Karpas-422 (cell line): ENCODE measurements at regions not wholly inside any gene's neighbourhood (a gene's known extent, or its start where the extent isn't known, plus 50 kb on each side); places are given as distances from the start of the nearest gene placed in this dataset.

Experiments
- DNase-seq: peaks from one replicate; pipeline ENCODE4 v3.0.0-alpha.2; 2015
- H2AFZ ChIP-seq: fragments of 200-600 bp; sonication (generic); 2 replicates; pipeline ENCODE4 v1.6.1; 2014; ENCODE audit warnings: antibody characterized with exemption, low read length, mixed read lengths
- H3K27ac ChIP-seq: fragments of 200-600 bp; sonication (generic); 2 replicates; pipeline ENCODE4 v1.5.1; 2014; ENCODE audit warnings: mild to moderate bottlenecking, low read length, moderate library complexity
- H3K27me3 ChIP-seq: fragments of 200-600 bp; sonication (generic); 2 replicates; pipeline ENCODE4 v1.6.1; 2014; ENCODE audit warnings: low read length, mixed read lengths
- H3K36me3 ChIP-seq: fragments of 200-600 bp; sonication (generic); 2 replicates; pipeline ENCODE4 v1.6.1; 2014; ENCODE audit warnings: low read length, mixed read lengths; ENCODE audit not compliant: insufficient read depth
- H3K4me1 ChIP-seq: fragments of 200-600 bp; sonication (generic); 2 replicates; pipeline ENCODE4 v1.6.1; 2014; ENCODE audit warnings: mild to moderate bottlenecking, low read length, mixed read lengths
- H3K4me2 ChIP-seq: fragments of 200-600 bp; sonication (generic); 2 replicates; pipeline ENCODE4 v1.6.1; 2014; ENCODE audit warnings: low read length, low read depth, mild to moderate bottlenecking; ENCODE audit not compliant: poor library complexity, severe bottlenecking
- H3K4me3 ChIP-seq: fragments of 200-600 bp; sonication (generic); 2 replicates; pipeline ENCODE4 v1.5.1; 2014; ENCODE audit warnings: mild to moderate bottlenecking, antibody characterized with exemption, low read length, mixed read lengths
- H3K79me2 ChIP-seq: fragments of 200-600 bp; sonication (generic); 2 replicates; pipeline ENCODE4 v1.6.1; 2014; ENCODE audit warnings: mild to moderate bottlenecking, low read length, mixed read lengths
- H3K9ac ChIP-seq: fragments of 200-600 bp; sonication (generic); 2 replicates; pipeline ENCODE4 v1.6.0; 2014; ENCODE audit warnings: low read length
- H3K9me2 ChIP-seq: fragments of 200-600 bp; sonication (generic), shearing (Covaris generic); replicated peaks from 2 replicates; pipeline ENCODE4 v1.6.0; 2014; ENCODE audit warnings: mild to moderate bottlenecking, low read length, moderate library complexity; ENCODE audit not compliant: insufficient read depth
- H3K9me3 ChIP-seq: fragments of 300-700, 200-600 bp; sonication (generic); 2 replicates; pipeline ENCODE4 v1.6.1; 2014; ENCODE audit warnings: low read length, mixed read lengths
- H4K20me1 ChIP-seq: fragments of 200-600 bp; sonication (generic); 2 replicates; pipeline ENCODE4 v1.6.1; 2014; ENCODE audit warnings: mild to moderate bottlenecking, antibody characterized with exemption, low read length, low read depth; ENCODE audit not compliant: insufficient read depth

DNA sequence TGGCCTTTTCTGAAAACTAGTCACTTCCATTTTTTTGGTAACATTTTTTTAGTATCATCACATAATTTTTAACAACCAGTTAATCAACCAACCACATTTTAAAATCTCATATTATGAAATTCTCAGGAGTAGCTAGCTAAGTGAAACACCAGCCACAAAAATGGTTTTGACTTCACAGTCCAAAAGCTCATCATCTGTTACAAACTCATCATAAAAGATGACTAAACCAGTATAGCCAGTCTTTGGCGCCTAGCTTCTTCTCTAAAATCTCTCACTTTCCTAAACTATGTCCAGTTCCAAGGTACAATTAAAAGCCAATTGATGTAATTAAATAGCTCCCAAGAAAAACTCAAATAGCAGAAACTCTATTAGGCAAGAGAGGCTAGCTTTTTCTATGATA is 88.2 kb upstream of the ZNF385D start:
- H3K9ac ChIP-seq = no peak overlapping the region
- no peak overlapping the region for H3K4me2 ChIP-seq
- no peaks in the 10 kb centered on the region for H3K9me3 ChIP-seq
- no peaks in the 10 kb centered on the region for H3K4me1 ChIP-seq
- H3K36me3 ChIP-seq = no peaks in the 10 kb centered on the region
- H3K27ac ChIP-seq = no peak overlapping the region
- H2AFZ ChIP-seq = no peak overlapping the region
- H3K79me2 ChIP-seq = no peaks in the 10 kb centered on the region
- no peaks in the 10 kb centered on the region for H4K20me1 ChIP-seq
- no peaks in the 10 kb centered on the region for H3K9me2 ChIP-seq
- H3K27me3 ChIP-seq = no peaks in the 10 kb centered on the region
- DNase-seq = no peak
- no peak overlapping the region for H3K4me3 ChIP-seq

GRCh38 chr3:21839592-21839991 is 88.6 kb upstream of the ZNF385D start:
- no peak overlapping the region for H3K27ac ChIP-seq
- H3K79me2 ChIP-seq = no peaks in the 10 kb centered on the region

DNA sequence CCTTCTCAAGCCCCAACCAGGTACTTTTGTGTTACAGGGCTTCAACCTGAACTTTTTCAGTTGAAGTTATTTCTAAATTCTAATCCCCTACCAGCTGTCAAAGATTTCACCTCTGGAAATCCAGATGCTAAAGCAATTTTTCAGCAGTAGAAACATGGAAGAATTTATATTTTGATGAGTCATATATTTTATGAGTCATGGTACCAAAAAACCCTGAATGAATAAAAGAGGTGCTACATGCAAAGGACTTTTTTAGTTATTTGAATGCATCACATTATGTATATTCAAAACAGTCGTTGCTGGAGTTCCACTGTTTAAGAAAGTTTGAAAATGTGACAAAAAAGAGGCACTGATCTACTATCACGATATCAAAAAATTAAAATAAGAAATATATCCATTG is 96.0 kb upstream of the ZNF385D start:
- Histone ChIP-seq H3K9me3 (no peaks in the 10 kb centered on the region), H3K36me3 (no peaks in the 10 kb centered on the region), H3K79me2 (no peaks in the 10 kb centered on the region), H3K4me3 (no peak overlapping the region), H4K20me1 (no peaks in the 10 kb centered on the region), H3K9ac (no peak overlapping the region), H3K4me1 (no peaks in the 10 kb centered on the region), H2AFZ (no peak overlapping the region), H3K27me3 (no peaks in the 10 kb centered on the region), H3K27ac (no peak overlapping the region), H3K9me2 (0 out of 2 replicates have a peak, but pooled peaks cover 4% of the 10 kb centered on the region), H3K4me2 (no peak overlapping the region)
- no peak for DNase-seq

More at GRCh38 chr3:21839592-21839991, 88.6 kb upstream of the ZNF385D start:
- no peak overlapping the region for H3K9ac ChIP-seq
- no peaks in the 10 kb centered on the region for H3K9me2 ChIP-seq
- H3K4me2 ChIP-seq = no peak overlapping the region
- H3K9me3 ChIP-seq = no peaks in the 10 kb centered on the region
- H4K20me1 ChIP-seq = no peaks in the 10 kb centered on the region
- no peaks in the 10 kb centered on the region for H3K4me1 ChIP-seq
- DNase-seq = peak; percentile 51
- no peaks in the 10 kb centered on the region for H3K36me3 ChIP-seq
- no peak overlapping the region for H2AFZ ChIP-seq
- no peaks in the 10 kb centered on the region for H3K27me3 ChIP-seq
- H3K4me3 ChIP-seq = no peak overlapping the region

- H3K4me2 ChIP-seq = no peak overlapping the region
- no peak overlapping the region for H2AFZ ChIP-seq
- H3K36me3 ChIP-seq = no peaks in the 10 kb centered on the region
- H3K4me1 ChIP-seq = no peaks in the 10 kb centered on the region
- H3K9me2 ChIP-seq = no peaks in the 10 kb centered on the region; the same call in 1 of the 2 replicates
- no peaks in the 10 kb centered on the region for H3K27me3 ChIP-seq
- H3K9me3 ChIP-seq = no peaks in the 10 kb centered on the region
- H3K27ac ChIP-seq = no peak overlapping the region
- H3K79me2 ChIP-seq = no peaks in the 10 kb centered on the region
- H3K9ac ChIP-seq = no peak overlapping the region
- H4K20me1 ChIP-seq = no peaks in the 10 kb centered on the region
- H3K4me3 ChIP-seq = no peak overlapping the region
- no peak for DNase-seq
Measured at GRCh38 chr3:21859124-21860081, 108.4 kb upstream of the ZNF385D start.

- Histone ChIP-seq H3K4me3 (no peak overlapping the region), H3K27me3 (no peaks in the 10 kb centered on the region), H3K9me3 (no peaks in the 10 kb centered on the region), H3K79me2 (no peaks in the 10 kb centered on the region), H4K20me1 (no peaks in the 10 kb centered on the region), H3K4me1 (no peaks in the 10 kb centered on the region), H3K4me2 (no peak overlapping the region), H3K27ac (no peak overlapping the region), H2AFZ (no peak overlapping the region), H3K9me2 (no peaks in the 10 kb centered on the region; the same call in 1 of the 2 replicates), H3K36me3 (no peaks in the 10 kb centered on the region), H3K9ac (no peak overlapping the region)
- DNase-seq = no peak
Measured at GRCh38 chr3:21860082-21860475, 109.1 kb upstream of the ZNF385D start.

GRCh38 chr3:21860657-21861056 is 109.6 kb upstream of the ZNF385D start:
- no peaks in the 10 kb centered on the region; the same call in 1 of the 2 replicates for H3K9me2 ChIP-seq
- no peaks in the 10 kb centered on the region for H3K79me2 ChIP-seq
- no peak overlapping the region for H2AFZ ChIP-seq
- no peak for DNase-seq
- no peak overlapping the region for H3K4me2 ChIP-seq
- H3K4me3 ChIP-seq = no peak overlapping the region
- H3K9me3 ChIP-seq = no peaks in the 10 kb centered on the region
- no peaks in the 10 kb centered on the region for H3K4me1 ChIP-seq
- H3K36me3 ChIP-seq = no peaks in the 10 kb centered on the region
- H3K27me3 ChIP-seq = no peaks in the 10 kb centered on the region
- no peak overlapping the region for H3K9ac ChIP-seq
- H4K20me1 ChIP-seq = no peaks in the 10 kb centered on the region
- no peak overlapping the region for H3K27ac ChIP-seq

GRCh38 chr3:21876782-21877181 is 125.8 kb upstream of the ZNF385D start:
- Histone ChIP-seq H3K4me2 (no peak overlapping the region), H3K9me3 (peaks cover 25% of the 10 kb centered on the region)

DNA sequence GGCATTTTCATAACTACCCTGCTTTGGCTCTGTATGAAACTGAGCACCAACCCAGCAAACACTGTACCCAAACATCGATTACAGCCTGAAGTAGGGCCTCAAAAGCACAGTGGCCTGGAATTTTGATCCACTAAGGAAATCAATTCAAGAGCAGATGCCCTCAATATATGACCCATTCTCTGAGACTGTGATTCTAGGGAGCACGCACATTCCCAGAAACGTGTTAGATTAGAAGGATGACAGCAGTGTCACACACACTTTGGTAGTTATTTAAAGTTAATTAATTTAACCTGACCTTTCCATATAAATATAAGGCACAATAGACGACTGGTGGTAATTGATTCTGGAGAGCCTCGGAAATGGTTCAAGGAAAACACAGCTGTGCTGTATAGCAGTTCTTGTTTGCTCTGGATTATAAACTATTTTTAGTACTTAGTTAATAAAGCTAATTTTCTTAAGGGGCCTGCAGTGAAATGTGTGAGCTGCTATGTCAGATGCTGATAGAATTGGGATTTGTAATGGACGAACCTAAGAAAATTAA is 126.3 kb upstream of the ZNF385D start:
- no peak overlapping the region for H2AFZ ChIP-seq
- H3K4me1 ChIP-seq = no peaks in the 10 kb centered on the region
- H3K27ac ChIP-seq = no peak overlapping the region
- H3K4me3 ChIP-seq = no peak overlapping the region
- no peaks in the 10 kb centered on the region for H4K20me1 ChIP-seq
- H3K36me3 ChIP-seq = no peaks in the 10 kb centered on the region
- H3K79me2 ChIP-seq = no peaks in the 10 kb centered on the region
- DNase-seq = no peak
- H3K9ac ChIP-seq = no peak overlapping the region
- peaks cover 25% of the 10 kb centered on the region for H3K9me3 ChIP-seq
- H3K27me3 ChIP-seq = no peaks in the 10 kb centered on the region
- H3K4me2 ChIP-seq = no peak overlapping the region
- no peaks in the 10 kb centered on the region for H3K9me2 ChIP-seq

More at GRCh38 chr3:21876782-21877181, 125.8 kb upstream of the ZNF385D start:
- Histone ChIP-seq H3K4me3 (no peak overlapping the region), H4K20me1 (no peaks in the 10 kb centered on the region), H3K27me3 (no peaks in the 10 kb centered on the region), H3K27ac (no peak overlapping the region), H3K9ac (no peak overlapping the region), H3K79me2 (no peaks in the 10 kb centered on the region), H2AFZ (no peak overlapping the region), H3K9me2 (no peaks in the 10 kb centered on the region), H3K36me3 (no peaks in the 10 kb centered on the region), H3K4me1 (no peaks in the 10 kb centered on the region)
- no peak for DNase-seq
